Loucy (cell line): ENCODE measurements at regions not wholly inside any gene's neighbourhood (a gene's known extent, or its start where the extent isn't known, plus 50 kb on each side); places are given as distances from the start of the nearest gene placed in this dataset.

Experiments
- CTCF ChIP-seq: fragments of 200-600 bp; sonication (generic); conservative IDR thresholded peaks from 2 replicates; pipeline ENCODE4 v1.5.1; 2014; ENCODE audit warnings: mild to moderate bottlenecking, antibody characterized with exemption, low read length
- EZH2phosphoT487 ChIP-seq: fragments of 200-600 bp; IDR thresholded peaks from 2 replicates; pipeline ENCODE4 v1.6.1; 2018; ENCODE audit warnings: antibody characterized with exemption, mild to moderate bottlenecking, moderate library complexity, borderline replicate concordance

- TF ChIP-seq CTCF (no peak), EZH2phosphoT487 (no peak)
These were observed 1501.8 kb downstream of the AACS start for GRCh38 chr12:126567016-126567415.
